ENCODE measurements at regions not wholly inside any gene's neighbourhood (a gene's known extent, or its start where the extent isn't known, plus 50 kb on each side); places are given as distances from the start of the nearest gene placed in this dataset.

GRCh38 chr5:17896605-17897004, 262.3 kb downstream of the TAF11L14 start:
- TF ChIP-seq NRF1 (IDR thresholded peaks at IDR 0.05; ENCODE audit: low read depth, low read length) (no peak), CTCF (IDR thresholded peaks at IDR 0.05; ENCODE audit: control extremely low read depth in 1 of 3, insufficient read depth in 1 of 3, low read depth in 1 of 3, low read length in 3 of 3) (no peak), FOSL1 (IDR thresholded peaks at IDR 0.05; ENCODE audit: insufficient read depth, low read depth, low read length) (no peak), BRCA1 (IDR thresholded peaks at IDR 0.05; ENCODE audit: low read depth, low read length) (no peak), USF2 (IDR thresholded peaks at IDR 0.05; ENCODE audit: low read length) (no peak), EZH2 (IDR thresholded peaks at IDR 0.05; ENCODE audit: low read depth, low read length, severe bottlenecking) (no peak), MAX (IDR thresholded peaks at IDR 0.05) (no peak), CREB1 (IDR thresholded peaks at IDR 0.05) (no peak), KDM1A (IDR thresholded peaks at IDR 0.05; ENCODE audit: borderline replicate concordance, low read length) (no peak), CHD2 (IDR thresholded peaks at IDR 0.05; ENCODE audit: low read length) (no peak), YY1 (IDR thresholded peaks at IDR 0.05; ENCODE audit: low read depth, low read length) (no peak), RAD21 (IDR thresholded peaks at IDR 0.05 in 1 of 2, conservative IDR thresholded peaks at IDR 0.05 in 1 of 2; ENCODE audit: low read depth in 2 of 2, low read length in 2 of 2) (no peak), SIRT6 (IDR thresholded peaks at IDR 0.05; ENCODE audit: low read length) (no peak), POLR2A (IDR thresholded peaks at IDR 0.05; ENCODE audit: control extremely low read depth in 1 of 2, low read depth in 2 of 2, low read length in 2 of 2) (no peak)

All from H1 (cell line).